DOHH2 (cell line): ENCODE measurements at regions not wholly inside any gene's neighbourhood (a gene's known extent, or its start where the extent isn't known, plus 50 kb on each side); places are given as distances from the start of the nearest gene placed in this dataset.

Experiments used
- H3F3A ChIP-seq: fragments of 200-600 bp; sonication (generic), shearing (Covaris generic); 2 replicates; pipeline ENCODE4 v1.6.0; 2016; ENCODE audit warnings: antibody characterized with exemption, mild to moderate bottlenecking; ENCODE audit not compliant: control insufficient read depth, insufficient read depth
- H3K27ac ChIP-seq: fragments of 200-600 bp; sonication (generic); 2 replicates; pipeline ENCODE4 v1.5.1; 2014; ENCODE audit warnings: low read depth, mild to moderate bottlenecking, low read length, moderate library complexity
- H3K27me3 ChIP-seq: fragments of 200-600 bp; sonication (generic); 2 replicates; pipeline ENCODE4 v1.6.1; 2014; ENCODE audit warnings: mild to moderate bottlenecking, low read length, mixed read lengths; ENCODE audit not compliant: control insufficient read depth
- H3K36me3 ChIP-seq: fragments of 200-600 bp; sonication (generic); 2 replicates; pipeline ENCODE4 v1.6.1; 2014; ENCODE audit warnings: mild to moderate bottlenecking, low read length, moderate library complexity, mixed read lengths; ENCODE audit not compliant: control insufficient read depth
- H3K4me1 ChIP-seq: fragments of 200-600 bp; sonication (generic); 2 replicates; pipeline ENCODE4 v1.6.1; 2014; ENCODE audit warnings: mild to moderate bottlenecking, low read length, mixed read lengths; ENCODE audit not compliant: control insufficient read depth
- H3K4me2 ChIP-seq: fragments of 200-600 bp; sonication (generic); 2 replicates; pipeline ENCODE4 v1.6.0; 2014; ENCODE audit warnings: mild to moderate bottlenecking, low read length, moderate library complexity
- H3K4me3 ChIP-seq: fragments of 200-600 bp; sonication (generic); 2 replicates; pipeline ENCODE4 v1.5.1; 2014; ENCODE audit warnings: mild to moderate bottlenecking, low read length, mixed read lengths
- H3K79me2 ChIP-seq: fragments of 200-600 bp; sonication (generic); 2 replicates; pipeline ENCODE4 v1.6.1; 2014; ENCODE audit warnings: mild to moderate bottlenecking, low read length, mixed read lengths; ENCODE audit not compliant: control insufficient read depth
- H3K9me2 ChIP-seq: fragments of 200-600 bp; sonication (generic); replicated peaks from 2 replicates; pipeline ENCODE4 v1.6.1; 2014; ENCODE audit warnings: mild to moderate bottlenecking, low read length, mixed read lengths; ENCODE audit not compliant: control insufficient read depth
- H3K9me3 ChIP-seq: fragments of 200-600 bp; sonication (generic); 2 replicates; pipeline ENCODE4 v1.6.1; 2014; ENCODE audit warnings: antibody characterized with exemption, low read length, mixed read lengths; ENCODE audit not compliant: control insufficient read depth, insufficient read depth
- H4K20me1 ChIP-seq: fragments of 200-600 bp; sonication (generic); 2 replicates; pipeline ENCODE4 v1.6.0; 2014; ENCODE audit warnings: low read depth, mild to moderate bottlenecking, antibody characterized with exemption, low read length, moderate library complexity; ENCODE audit not compliant: control insufficient read depth, insufficient read depth
- CTCF ChIP-seq: fragments of 200-600 bp; sonication (generic); IDR thresholded peaks from one replicate; pipeline ENCODE4 v1.5.1; 2014; ENCODE audit warnings: antibody characterized with exemption, mild to moderate bottlenecking, low read depth, low read length; ENCODE audit not compliant: poor library complexity, severe bottlenecking
- EZH2phosphoT487 ChIP-seq: fragments of 200-600 bp; sonication (generic); IDR thresholded peaks from 2 replicates; pipeline ENCODE4 v1.6.1; 2017; ENCODE audit warnings: borderline replicate concordance, mild to moderate bottlenecking, antibody characterized with exemption, low read length, moderate library complexity, mixed read lengths

- Histone ChIP-seq H3K4me3 (no peak overlapping the region), H3K36me3 (no peaks in the 10 kb centered on the region), H3K9me2 (no peaks in the 10 kb centered on the region), H4K20me1 (no peaks in the 10 kb centered on the region), H3K4me1 (no peaks in the 10 kb centered on the region), H3K27me3 (no peaks in the 10 kb centered on the region), H3K27ac (no peak overlapping the region), H3K9me3 (no peaks in the 10 kb centered on the region), H3K79me2 (no peaks in the 10 kb centered on the region), H3K4me2 (no peak overlapping the region), H3F3A (no peaks in the 10 kb centered on the region)
- TF ChIP-seq CTCF (no peak), EZH2phosphoT487 (no peak)
Measured at GRCh38 chr5:39892708-39893107, 467.9 kb upstream of the DAB2 start.

DNA sequence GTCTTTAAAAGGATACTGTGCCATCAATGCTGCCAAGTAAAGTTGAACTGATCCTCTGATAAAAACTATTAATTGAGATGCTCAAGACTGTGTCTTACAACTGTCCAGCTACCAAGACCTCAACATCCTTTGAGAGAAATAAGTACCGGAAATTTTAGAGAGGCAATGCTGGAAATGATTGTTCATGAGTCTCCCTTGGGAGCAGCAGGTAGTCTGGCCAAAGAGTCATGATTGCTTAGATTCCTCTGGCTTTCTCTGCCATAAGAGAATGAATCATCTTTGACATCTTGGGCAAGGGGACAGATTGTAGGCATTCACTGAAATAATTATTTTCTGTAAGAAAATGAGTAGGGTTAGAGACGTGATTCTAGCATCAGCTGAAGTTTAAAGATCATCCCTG lies 466.6 kb upstream of the DAB2 start:
- Histone ChIP-seq H3K4me3 (no peak overlapping the region), H4K20me1 (no peaks in the 10 kb centered on the region), H3K27me3 (no peaks in the 10 kb centered on the region), H3K27ac (no peak overlapping the region), H3K9me3 (no peaks in the 10 kb centered on the region), H3K4me2 (no peak overlapping the region), H3K79me2 (no peaks in the 10 kb centered on the region), H3K36me3 (no peaks in the 10 kb centered on the region), H3K4me1 (no peaks in the 10 kb centered on the region), H3K9me2 (no peaks in the 10 kb centered on the region), H3F3A (no peaks in the 10 kb centered on the region)
- TF ChIP-seq CTCF = no peak
- TF ChIP-seq EZH2phosphoT487 = no peak

GRCh38 chr5:39880985-39881384 lies 456.2 kb upstream of the DAB2 start:
- Histone ChIP-seq H4K20me1 (no peaks in the 10 kb centered on the region), H3K27ac (no peak overlapping the region), H3K4me1 (no peaks in the 10 kb centered on the region), H3K9me2 (no peaks in the 10 kb centered on the region), H3K9me3 (no peaks in the 10 kb centered on the region), H3K27me3 (no peaks in the 10 kb centered on the region), H3K36me3 (no peaks in the 10 kb centered on the region), H3K79me2 (no peaks in the 10 kb centered on the region), H3K4me2 (no peak overlapping the region), H3K4me3 (no peak overlapping the region), H3F3A (no peaks in the 10 kb centered on the region)
- no peak for TF ChIP-seq EZH2phosphoT487
- TF ChIP-seq CTCF = no peak

DNA sequence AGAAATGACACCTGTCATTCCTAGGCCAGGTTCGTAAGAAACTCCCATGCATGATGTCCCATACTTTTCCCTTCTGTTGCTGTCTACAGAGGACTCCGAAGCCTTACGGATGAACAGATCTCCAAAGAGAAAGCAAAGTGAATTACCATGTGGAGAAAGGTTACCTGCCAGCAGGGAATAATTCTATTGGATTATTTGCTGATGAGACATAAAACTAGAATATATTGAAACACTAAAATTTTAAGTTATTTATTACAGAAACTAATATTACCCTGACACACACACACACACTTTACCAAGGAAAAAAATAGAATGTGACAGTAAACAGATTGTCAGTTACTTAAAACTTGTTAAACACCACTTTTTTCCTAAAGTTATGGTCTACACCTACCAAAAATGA lies 452.7 kb upstream of the DAB2 start:
- no peaks in the 10 kb centered on the region for H3K4me1 ChIP-seq
- no peaks in the 10 kb centered on the region for H3K79me2 ChIP-seq
- no peaks in the 10 kb centered on the region for H3F3A ChIP-seq
- no peak for TF ChIP-seq CTCF
- no peak for TF ChIP-seq EZH2phosphoT487
- H3K4me2 ChIP-seq = no peak overlapping the region
- H3K9me3 ChIP-seq = no peaks in the 10 kb centered on the region
- no peaks in the 10 kb centered on the region for H3K27me3 ChIP-seq
- no peak overlapping the region for H3K27ac ChIP-seq
- no peaks in the 10 kb centered on the region for H3K9me2 ChIP-seq
- no peaks in the 10 kb centered on the region for H3K36me3 ChIP-seq
- no peak overlapping the region for H3K4me3 ChIP-seq
- H4K20me1 ChIP-seq = no peaks in the 10 kb centered on the region
